HG02623 (cell line): ENCODE measurements at regions not wholly inside any gene's neighbourhood (a gene's known extent, or its start where the extent isn't known, plus 50 kb on each side); places are given as distances from the start of the nearest gene placed in this dataset.
"Not testable (repeated sequence)": the region's sequence is repeated elsewhere in the genome, so short reads cannot be mapped to it uniquely, and the experiment has no call there.

Experiments
- ATAC-seq: cut with Tn5 transposase; IDR thresholded peaks from one replicate; pipeline ENCODE4 v1.9.1; 2021; ENCODE audit warnings: moderate library complexity; ENCODE audit not compliant: unreplicated experiment

DNA sequence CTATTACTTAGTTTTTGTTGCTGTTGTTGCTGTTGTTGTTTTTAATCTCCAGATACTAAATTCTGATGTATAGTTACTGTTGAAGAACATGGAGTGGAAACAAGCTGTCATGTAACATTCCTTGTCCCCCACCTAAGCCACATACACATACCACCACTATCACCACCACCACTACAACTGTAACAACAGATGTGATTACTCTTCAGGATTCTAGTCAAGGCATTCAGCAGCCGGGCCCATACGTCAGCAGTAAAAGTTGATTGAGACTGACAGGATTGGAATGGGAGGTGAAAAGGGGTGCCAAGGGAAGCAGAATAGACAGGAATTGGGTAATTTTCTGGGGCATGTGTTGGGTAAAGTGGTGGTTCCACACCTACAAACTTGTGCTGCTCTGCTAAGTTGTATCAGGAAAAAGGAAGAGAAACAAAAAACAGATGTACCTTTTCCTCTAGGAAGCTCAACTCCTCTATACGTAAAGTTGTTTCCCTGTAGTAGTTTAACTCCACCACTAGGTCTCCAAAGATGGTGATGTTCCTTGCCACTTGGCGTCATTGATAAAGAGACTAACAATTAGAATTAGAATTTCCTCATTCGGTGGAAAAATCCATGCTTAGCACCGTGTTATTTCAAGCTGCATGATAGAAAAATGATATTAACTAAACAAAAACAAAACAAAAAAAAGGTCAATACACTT, 138.6 kb downstream of the ARRDC3 start:
- no peak for ATAC-seq

DNA sequence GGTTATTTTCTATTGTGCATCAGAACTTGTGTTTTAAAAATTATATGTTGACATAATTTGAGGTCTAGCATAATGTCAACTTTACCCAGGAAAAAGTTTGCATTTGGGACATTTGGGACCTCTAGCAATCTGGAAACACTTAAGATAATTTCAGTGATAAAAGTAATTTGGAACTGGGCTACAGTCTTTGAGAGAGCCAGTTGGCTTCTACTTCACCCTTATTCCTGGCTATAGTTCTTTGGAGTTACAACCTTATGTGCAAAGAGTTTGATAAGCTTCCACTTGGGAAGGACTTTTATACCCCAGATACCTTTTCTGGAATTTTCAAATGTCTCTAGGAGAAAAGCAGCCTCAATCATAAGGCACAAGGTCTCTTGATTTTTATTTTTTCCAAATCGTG, 139.3 kb downstream of the ARRDC3 start:
- no peak for ATAC-seq

DNA sequence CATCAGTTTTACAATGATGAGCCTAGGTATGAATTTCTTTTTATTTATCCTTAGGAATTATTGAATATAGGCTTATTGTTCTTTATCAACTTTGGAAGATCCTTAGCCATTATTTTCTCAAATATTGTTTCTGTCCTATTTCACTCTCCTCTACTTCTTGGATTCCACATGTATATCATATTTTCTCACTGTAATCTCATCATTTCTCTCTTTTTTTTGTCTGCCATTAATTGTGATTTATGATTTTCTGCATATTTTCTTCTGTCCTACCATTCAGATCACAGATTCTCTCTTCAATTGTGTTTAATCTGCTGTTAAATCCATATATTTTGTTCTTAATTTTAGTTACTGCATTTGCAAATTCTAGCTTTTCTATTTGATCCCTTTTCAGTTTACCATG, 139.8 kb downstream of the ARRDC3 start:
- no peak for ATAC-seq

DNA sequence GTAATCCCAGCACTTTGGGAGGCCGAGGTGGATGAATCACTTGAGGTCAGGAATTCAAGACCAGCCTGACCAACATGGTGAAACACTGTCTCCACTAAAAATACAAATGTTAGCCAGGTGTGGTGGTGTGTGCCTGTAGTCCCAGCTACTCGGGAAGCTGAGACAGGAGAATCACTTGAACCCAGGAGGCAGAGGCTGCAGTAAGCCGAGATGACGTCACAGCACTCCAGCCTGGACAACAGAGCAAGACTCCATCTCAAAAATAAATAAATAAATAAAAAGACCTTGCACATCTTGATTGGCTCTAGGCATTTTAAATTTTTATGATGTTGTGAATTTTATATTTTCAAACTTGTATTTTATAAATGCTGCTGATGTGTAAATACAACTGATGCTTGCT, 141.7 kb downstream of the ARRDC3 start:
- not testable (repeated sequence) for ATAC-seq

DNA sequence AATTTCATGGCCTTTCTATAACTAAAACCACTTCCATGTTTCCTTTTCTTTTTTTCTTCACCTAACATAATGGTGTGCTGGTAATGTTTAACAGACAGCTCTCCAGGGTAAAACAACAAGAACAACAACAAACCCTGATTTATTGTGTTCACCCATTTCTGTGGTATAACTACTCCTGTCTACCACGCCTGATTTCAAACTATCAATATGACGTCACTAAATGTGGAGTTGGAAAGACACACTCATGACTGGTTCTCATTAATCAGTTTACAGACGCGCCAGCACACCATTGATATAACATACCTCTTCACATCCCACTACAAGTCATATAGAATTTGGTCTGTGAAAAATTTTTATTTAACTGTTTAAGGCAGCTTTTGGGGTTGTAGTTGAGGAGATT, 142.9 kb downstream of the ARRDC3 start:
- no peak for ATAC-seq

DNA sequence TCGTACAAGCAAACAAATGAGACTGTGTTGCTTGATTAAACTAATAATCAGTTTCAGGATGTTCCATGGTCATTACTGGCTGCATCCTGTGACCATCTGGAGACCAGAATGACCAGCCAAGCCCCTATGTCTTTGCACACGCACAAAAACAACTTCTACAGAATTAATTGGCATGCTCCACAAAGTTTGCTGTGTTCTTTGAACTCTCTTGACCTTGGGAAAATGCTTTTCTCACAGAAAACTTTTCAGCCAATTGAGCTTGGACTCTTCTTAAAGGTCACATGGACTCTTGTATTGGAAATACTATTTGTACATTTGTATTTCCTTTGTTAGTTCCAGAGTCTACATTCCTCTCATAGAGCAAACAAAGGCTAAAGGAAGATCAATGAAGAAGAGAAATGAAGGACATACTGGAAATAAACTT, 147.8 kb downstream of the ARRDC3 start:
- ATAC-seq: no peak

DNA sequence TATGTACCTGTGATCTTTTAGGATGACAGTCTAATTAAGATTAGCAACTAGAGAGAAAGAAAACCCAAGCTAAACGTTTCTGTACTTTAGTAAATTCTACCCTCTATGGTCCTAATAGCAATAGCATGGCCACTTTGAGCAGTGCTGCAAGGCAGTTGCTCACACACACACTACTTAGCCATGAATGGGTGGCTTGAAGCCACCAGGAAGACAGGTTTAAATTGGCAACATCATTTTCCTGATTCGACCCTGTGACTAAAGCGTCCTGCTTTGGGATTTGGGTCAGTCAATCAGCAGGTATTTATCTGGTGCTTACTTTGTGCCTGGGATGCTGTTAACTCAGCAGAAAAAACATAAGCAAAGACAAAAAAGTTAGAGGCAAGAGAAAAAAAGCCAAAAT, 150.6 kb downstream of the ARRDC3 start:
- no peak for ATAC-seq

DNA sequence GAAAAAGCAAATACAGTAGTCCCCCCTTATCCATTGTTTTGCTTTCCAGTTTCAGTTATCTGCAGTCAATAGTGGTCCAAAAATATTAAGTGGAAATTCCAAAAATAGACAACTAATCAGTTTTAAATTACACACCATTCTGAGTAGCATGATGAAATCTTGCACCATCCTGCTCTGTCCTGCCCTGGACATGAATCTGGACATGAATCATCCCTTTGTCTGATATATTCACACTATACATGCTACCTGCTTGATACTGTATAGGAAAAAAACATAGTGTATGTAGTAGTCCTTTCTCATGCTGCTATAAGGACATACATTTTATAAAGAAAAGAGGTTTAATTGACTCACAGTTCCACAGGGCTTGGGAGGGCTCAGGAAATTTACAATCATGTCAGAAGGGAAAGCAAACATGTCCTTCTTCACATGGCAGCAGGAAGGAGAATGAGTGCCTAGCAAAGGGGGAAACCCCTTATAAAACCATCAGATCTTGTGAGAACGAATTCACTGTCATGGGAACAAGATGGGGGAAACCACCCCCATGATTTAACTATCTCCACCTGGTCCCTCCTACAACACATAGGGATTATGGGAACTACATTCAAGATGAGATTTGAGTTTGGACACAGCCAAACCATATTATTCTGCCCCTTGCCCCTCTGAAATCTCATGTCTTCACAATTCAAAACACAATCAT, 153.9 kb downstream of the ARRDC3 start:
- ATAC-seq: no peak

DNA sequence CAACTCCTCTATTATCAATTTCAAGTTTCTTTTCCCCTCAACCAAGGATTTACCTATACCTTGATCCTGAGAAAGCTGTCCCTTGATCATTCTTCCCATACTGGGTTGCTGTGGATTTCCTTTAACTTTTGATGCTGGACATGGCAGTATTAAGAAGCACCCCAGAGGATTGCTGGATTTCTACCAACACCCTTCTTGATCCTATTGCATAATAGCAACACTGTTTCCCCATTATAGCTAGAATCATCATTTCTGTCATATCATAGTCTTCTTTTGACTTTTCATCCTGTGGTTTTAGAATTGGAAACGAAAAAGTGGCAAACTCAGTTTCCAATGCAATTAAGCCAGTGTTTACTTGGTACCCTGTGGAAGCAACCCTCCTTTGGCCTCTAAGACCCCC, 154.9 kb downstream of the ARRDC3 start:
- no peak for ATAC-seq

DNA sequence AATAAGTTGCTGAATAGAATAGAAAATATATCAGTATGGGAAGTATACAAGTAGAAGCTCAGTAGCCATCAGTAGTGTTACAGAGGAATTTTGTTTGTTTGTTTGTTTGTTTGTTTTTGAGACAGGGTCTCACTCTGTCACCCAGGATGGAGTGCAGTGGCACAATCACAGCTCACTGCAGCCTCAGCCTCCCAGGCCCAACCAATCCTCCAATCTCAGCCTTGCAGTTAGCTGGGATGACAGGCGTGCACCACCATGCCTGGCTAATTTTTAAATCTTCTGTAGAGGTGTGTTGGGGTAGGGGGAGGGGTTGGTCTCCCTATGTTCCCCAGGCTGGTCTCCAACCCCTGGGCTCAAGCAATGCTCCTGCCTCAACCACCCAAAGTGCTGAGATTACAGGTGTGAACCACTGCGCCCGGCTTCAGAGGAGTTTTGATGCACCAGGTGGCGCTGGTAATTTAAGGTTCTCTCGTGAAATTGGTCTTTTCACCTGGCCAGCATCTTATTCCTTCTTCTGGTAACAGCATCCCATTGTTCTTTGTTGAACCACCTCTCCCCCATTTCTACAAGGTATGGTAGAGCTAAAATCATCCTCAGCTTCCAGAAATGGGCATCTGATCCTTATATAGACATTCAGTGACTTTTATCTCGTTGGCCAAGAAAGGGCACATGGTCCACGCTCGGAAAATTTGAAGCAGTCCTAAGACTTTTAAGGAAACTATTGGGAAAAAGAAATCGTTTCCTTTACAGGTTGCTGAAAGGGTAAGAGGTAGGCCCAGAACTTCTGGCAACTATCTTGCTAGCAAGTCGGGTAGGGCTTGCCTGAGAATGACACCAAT, 157.1 kb downstream of the ARRDC3 start:
- peak; percentile 74 for ATAC-seq

DNA sequence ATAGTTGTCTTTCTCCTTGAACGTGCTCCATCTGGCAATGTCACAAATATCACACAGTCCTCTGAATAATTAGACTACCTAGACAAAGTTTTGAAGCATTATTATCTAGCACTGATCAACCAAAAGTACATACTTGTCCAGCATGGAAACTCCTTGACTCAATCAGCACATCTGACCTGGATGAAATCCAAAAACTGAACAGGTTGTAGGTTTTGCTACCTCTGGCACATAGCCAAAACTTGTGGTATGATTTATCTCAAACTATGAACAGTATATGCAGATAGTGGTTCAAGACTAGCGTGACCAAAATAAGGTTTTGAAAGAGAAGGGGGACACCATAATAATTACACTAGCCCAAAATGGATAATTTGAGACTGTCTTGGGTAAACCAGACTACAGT, 158.1 kb downstream of the ARRDC3 start:
- no peak for ATAC-seq

DNA sequence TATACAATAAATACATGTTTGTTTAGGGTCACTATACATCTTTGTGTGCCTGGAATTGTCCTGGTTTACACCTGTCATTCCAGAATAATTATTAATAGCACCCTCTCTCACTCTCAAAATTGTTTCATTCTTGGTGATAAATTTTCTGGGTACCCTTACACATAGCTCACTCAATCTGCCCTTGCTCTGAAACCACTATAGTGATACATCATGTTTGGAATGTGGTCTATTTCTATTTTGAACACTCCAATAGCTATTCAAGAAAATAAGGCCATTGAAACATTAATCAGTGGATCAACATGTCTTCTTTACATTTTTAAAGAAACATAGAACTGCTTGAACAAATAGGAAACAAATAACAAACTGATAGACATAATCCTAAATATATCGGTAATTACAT, 158.7 kb downstream of the ARRDC3 start:
- ATAC-seq: no peak

DNA sequence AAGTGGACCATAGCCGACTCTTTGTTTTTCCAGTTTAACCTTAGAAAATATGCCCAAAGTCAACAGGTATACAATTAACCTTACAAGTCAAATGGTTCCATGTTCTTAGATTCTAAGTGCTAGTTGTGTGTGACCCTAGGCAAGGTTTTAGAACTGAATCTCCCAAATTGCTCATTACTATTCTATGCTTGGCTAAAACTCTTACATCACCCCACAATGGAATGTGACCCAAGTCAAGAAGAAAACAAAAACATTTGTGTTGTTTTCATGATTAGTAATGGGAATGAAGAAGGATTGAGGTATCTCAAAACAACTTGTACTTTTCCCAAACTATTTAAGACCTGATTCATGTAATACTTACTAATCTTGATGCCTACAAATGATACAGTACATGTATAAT, 159.2 kb downstream of the ARRDC3 start:
- no peak for ATAC-seq

DNA sequence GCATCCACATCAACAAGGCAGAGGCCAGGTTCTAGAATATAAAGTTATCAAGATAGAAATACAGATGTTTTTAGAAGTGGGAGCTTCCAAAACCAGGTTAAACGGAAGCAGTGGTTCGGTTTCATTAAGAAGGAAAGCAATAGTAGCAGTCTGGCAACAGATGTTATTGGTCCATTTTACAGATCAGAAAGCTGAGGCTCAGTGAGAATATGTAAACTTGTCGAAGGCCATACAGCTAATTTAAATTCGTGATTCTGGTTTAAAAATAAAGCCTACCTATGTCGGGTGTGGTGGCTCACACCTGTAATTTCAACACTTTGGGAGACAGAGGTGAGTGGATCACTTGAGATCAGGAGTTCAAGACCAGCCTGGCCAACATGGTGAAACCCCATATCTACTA, 160.6 kb downstream of the ARRDC3 start:
- no peak for ATAC-seq

DNA sequence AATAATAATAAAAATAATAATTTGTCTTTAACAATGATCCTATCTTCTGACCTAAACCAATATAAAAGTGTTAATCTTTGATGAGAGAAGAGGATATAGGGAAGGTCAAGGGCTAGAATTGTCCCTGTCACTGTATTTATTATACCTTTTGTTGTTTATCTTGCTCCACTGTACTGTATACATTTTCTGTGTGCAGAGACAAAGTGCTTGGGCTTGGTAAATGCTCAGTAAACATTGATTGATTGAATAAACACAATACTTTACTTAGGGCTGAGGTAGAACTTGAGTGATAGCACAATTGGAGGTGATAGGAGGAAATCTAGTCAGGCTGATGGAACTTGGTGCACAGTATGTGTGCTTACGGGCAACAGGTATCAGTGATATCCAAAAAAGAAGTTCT, 161.2 kb downstream of the ARRDC3 start:
- ATAC-seq: no peak

DNA sequence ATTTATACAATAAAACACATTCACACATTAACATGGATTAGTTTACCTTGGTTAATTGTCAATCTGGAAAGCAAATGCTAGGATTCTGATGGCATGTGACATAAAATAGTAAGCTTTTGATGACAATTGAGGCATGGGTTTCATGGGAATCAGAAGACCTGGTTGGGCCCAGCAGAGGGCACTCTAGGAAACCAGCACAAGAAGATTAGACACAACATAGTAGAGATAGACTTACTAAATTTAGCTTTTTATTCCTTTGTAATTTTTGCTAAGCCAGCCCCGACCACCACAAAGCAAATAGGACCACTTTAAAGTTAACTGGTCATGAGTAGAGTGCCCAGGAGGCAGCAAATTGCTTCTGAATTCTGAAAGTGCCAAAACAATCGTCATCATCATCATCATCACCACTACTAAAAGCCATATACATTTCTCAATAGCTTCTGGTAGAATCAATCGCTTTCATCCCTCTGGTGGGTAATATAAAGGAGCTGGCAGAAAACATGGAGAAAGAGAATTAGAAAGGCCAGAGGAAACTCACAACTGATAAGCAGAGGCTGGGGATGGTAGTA, 163.2 kb downstream of the ARRDC3 start:
- ATAC-seq: no peak

DNA sequence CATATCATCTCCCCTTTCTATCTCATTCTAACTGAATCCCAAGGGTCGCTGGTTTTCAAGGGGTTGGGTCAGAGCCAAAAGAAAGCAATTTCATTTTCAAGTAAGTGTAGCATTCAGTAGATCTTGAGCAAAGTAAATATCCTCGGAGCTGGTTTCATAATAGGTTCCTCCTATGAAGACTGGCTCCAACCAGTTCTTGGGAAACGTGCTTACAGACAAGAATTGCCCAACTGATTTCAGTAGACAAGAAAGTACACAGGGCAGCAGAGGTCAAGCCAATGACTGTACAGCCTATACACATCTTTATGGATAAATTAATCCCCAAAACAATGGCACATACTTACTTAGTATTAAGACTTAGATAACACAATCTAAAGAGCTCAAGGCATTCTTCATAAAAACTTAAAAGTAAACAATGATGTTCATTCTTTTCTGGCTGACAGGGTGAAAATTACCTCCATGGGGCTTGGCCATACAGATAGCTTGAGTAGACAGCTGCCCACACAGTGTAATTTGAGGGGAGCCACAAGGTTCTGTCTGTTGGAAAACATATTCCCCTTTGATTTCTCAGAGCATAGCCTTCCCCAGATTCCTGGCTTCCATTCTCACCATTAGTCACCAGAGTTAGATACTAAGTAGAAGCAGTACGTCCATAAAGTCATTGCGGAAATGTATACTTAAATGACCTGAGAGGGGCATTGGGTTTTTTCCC, 163.9 kb downstream of the ARRDC3 start:
- ATAC-seq: no peak

DNA sequence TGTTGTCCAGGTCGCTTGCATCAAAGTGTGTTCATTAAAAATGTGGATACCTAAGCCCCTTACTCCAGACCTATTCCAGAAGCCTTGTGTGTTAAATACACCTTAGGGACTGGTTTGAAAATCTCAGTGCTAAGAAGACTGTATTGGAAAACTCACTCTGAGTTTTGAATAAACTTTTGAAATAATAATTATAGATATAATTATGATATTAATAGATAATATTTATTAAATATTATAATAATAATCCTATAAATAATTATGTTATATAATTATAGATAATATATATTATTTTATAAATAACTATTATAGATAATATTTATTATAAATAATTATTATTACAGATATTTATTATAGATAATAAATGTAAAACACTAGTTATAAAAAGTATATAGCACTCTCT, 165.3 kb downstream of the ARRDC3 start:
- ATAC-seq: no peak

DNA sequence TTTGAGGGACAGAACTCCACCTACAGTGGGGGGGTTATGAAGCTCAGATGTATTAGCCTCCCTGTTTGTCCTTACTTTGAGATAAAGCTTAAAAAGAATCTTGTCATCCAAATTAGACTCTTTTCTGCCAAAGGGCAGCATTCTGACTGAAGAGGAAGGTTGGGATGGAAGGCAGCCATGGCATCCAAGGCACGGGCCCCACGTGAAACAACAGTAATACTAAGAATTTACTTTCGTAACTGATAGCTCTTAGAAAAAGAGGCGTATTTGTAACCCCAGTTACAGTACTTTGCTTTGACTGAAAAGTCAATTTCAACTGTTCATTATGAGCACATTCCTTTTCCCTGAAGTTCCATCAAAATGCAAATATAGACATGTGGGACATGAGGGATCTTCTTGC, 168.5 kb downstream of the ARRDC3 start:
- ATAC-seq: no peak
